Stimulated activated naive B cell treated with anti-CD40 and anti-IgM and Interleukin-4, amounts not matched to agents 10 μg/mL and 1 μg/mL and 100 μg/mL, for 72 hours (primary cell): ENCODE measurements at regions not wholly inside any gene's neighbourhood (a gene's known extent, or its start where the extent isn't known, plus 50 kb on each side); places are given as distances from the start of the nearest gene placed in this dataset.

Experiments used
- ATAC-seq, 2 donors: fragments of 150-1000 bp; cut with Tn5 transposase; replicated peaks; 2 replicates each; pipeline ENCODE4 v1.10.0; 2021; ENCODE audit warnings: moderate library complexity in 1 of 2
- DNase-seq: peaks from one replicate; pipeline ENCODE4 v3.0.0; 2021
- H3K27ac Mint-ChIP-seq: one replicate; pipeline ENCODE4 v1.8.0; 2022; ENCODE audit warnings: mild to moderate bottlenecking, mixed read lengths
- H3K27me3 Mint-ChIP-seq, 2 donors: one replicate each; pipeline ENCODE4 v1.8.0; 2022; ENCODE audit warnings: mixed read lengths in 2 of 2
- H3K36me3 Mint-ChIP-seq, 2 donors: one replicate each; pipeline ENCODE4 v1.8.0; 2022; ENCODE audit warnings: mixed read lengths in 2 of 2, mild to moderate bottlenecking in 1 of 2
- H3K4me1 Mint-ChIP-seq, 2 donors: one replicate each; pipeline ENCODE4 v1.8.0; 2022; ENCODE audit warnings: mixed read lengths in 2 of 2, mild to moderate bottlenecking in 1 of 2
- H3K4me3 Mint-ChIP-seq, 2 donors: one replicate each; pipeline ENCODE4 v1.8.0; 2022; ENCODE audit warnings: mild to moderate bottlenecking in 2 of 2, mixed read lengths in 2 of 2, moderate library complexity in 1 of 2
- H3K9me3 Mint-ChIP-seq, 2 donors: one replicate each; pipeline ENCODE4 v1.8.0; 2022; ENCODE audit warnings: mixed read lengths in 2 of 2, mild to moderate bottlenecking in 1 of 2

- H3K4me3 Mint-ChIP-seq = no peak overlapping the region
- no peaks in the 10 kb centered on the region for H3K27me3 Mint-ChIP-seq
- ATAC-seq (peak in 1 of 2 donors; percentile 8), DNase-seq (no peak)
- H3K36me3 Mint-ChIP-seq = no peaks in the 10 kb centered on the region
- no peaks in the 10 kb centered on the region for H3K9me3 Mint-ChIP-seq
- peak overlapping the region; percentile 75 for H3K27ac Mint-ChIP-seq
- H3K4me1 Mint-ChIP-seq = peaks cover 59 to 82% of the 10 kb centered on the region in 2 donors
Observed at GRCh38 chr3:56919137-56919796, 117.5 kb upstream of the ARHGEF3 start.

- peak overlapping the region; percentile 80 to 83 for H3K4me3 Mint-ChIP-seq
- no peaks in the 10 kb centered on the region for H3K36me3 Mint-ChIP-seq
- no peaks in the 10 kb centered on the region for H3K27me3 Mint-ChIP-seq
- peak; percentile 80 for DNase-seq
- H3K9me3 Mint-ChIP-seq = no peaks in the 10 kb centered on the region
- H3K27ac Mint-ChIP-seq = peak overlapping the region; percentile 99
- H3K4me1 Mint-ChIP-seq = peaks cover 54 to 72% of the 10 kb centered on the region in 2 donors
- peak; percentile 64 to 78 for ATAC-seq
Observed at GRCh38 chr3:56918111-56918568, 116.4 kb upstream of the ARHGEF3 start.

- ATAC-seq = peak; percentile 70 to 73
- DNase-seq = peak; percentile 67
- Mint-ChIP-seq H3K36me3 (no peaks in the 10 kb centered on the region), H3K4me1 (peaks cover 51 to 68% of the 10 kb centered on the region in 2 donors), H3K27me3 (no peaks in the 10 kb centered on the region), H3K27ac (peak overlapping the region; percentile 99), H3K9me3 (no peaks in the 10 kb centered on the region), H3K4me3 (peak overlapping the region; percentile 80 to 83)
Observed at GRCh38 chr3:56917361-56918110, 115.8 kb upstream of the ARHGEF3 start.

- Mint-ChIP-seq H3K4me1 (peaks cover 47 to 61% of the 10 kb centered on the region in 2 donors), H3K4me3 (peak overlapping the region; percentile 71 to 72), H3K36me3 (no peaks in the 10 kb centered on the region), H3K27me3 (no peaks in the 10 kb centered on the region), H3K9me3 (no peaks in the 10 kb centered on the region), H3K27ac (peak overlapping the region; percentile 62)
- peak; percentile 14 to 32 for ATAC-seq
- no peak for DNase-seq
Observed at GRCh38 chr3:56916716-56917360, 115.1 kb upstream of the ARHGEF3 start.

GRCh38 chr3:56915966-56916586 is 114.3 kb upstream of the ARHGEF3 start:
- Mint-ChIP-seq H3K4me3 (peak overlapping the region; percentile 71 to 72), H3K27me3 (no peaks in the 10 kb centered on the region), H3K4me1 (peaks cover 40 to 53% of the 10 kb centered on the region in 2 donors), H3K9me3 (no peaks in the 10 kb centered on the region), H3K27ac (peak overlapping the region; percentile 62), H3K36me3 (no peaks in the 10 kb centered on the region)
- peak; percentile 66 to 69 for ATAC-seq
- DNase-seq = peak; percentile 48

GRCh38 chr3:56914646-56915045 is 112.9 kb upstream of the ARHGEF3 start:
- ATAC-seq (no peak), DNase-seq (no peak)
- Mint-ChIP-seq H3K36me3 (no peaks in the 10 kb centered on the region), H3K4me3 (no peak overlapping the region), H3K27ac (no peak overlapping the region), H3K9me3 (no peaks in the 10 kb centered on the region), H3K4me1 (peaks cover 37 to 49% of the 10 kb centered on the region in 2 donors), H3K27me3 (no peaks in the 10 kb centered on the region)

GRCh38 chr3:56911363-56911762 is 109.6 kb upstream of the ARHGEF3 start:
- no peak for DNase-seq
- Mint-ChIP-seq H3K9me3 (no peaks in the 10 kb centered on the region), H3K36me3 (no peaks in the 10 kb centered on the region), H3K27ac (no peak overlapping the region), H3K4me3 (no peak overlapping the region), H3K27me3 (no peaks in the 10 kb centered on the region), H3K4me1 (peaks cover 13 to 16% of the 10 kb centered on the region in 2 donors)
- ATAC-seq = no peak

GRCh38 chr3:56909349-56909748 is 107.6 kb upstream of the ARHGEF3 start:
- Mint-ChIP-seq H3K4me3 (no peak overlapping the region), H3K4me1 (peaks cover 0 to 2% of the 10 kb centered on the region in 2 donors), H3K27me3 (no peaks in the 10 kb centered on the region), H3K27ac (no peak overlapping the region), H3K36me3 (no peaks in the 10 kb centered on the region), H3K9me3 (no peaks in the 10 kb centered on the region)
- ATAC-seq (no peak), DNase-seq (no peak)

- Mint-ChIP-seq H3K9me3 (no peaks in the 10 kb centered on the region), H3K4me3 (no peak overlapping the region), H3K27ac (no peak overlapping the region)
Observed at GRCh38 chr3:56908004-56908403, 106.3 kb upstream of the ARHGEF3 start.

GRCh38 chr3:56904552-56905215 is 102.9 kb upstream of the ARHGEF3 start:
- H3K4me3 Mint-ChIP-seq = no peak overlapping the region
- no peaks in the 10 kb centered on the region for H3K9me3 Mint-ChIP-seq
- H3K4me1 Mint-ChIP-seq = peaks cover 4 to 8% of the 10 kb centered on the region in 2 donors
- H3K27me3 Mint-ChIP-seq = no peaks in the 10 kb centered on the region
- DNase-seq = no peak
- H3K27ac Mint-ChIP-seq = no peak overlapping the region
- H3K36me3 Mint-ChIP-seq = no peaks in the 10 kb centered on the region
- no peak for ATAC-seq

More at GRCh38 chr3:56908004-56908403, 106.3 kb upstream of the ARHGEF3 start:
- Mint-ChIP-seq H3K36me3 (no peaks in the 10 kb centered on the region), H3K4me1 (peaks cover 0 to 3% of the 10 kb centered on the region in 2 donors), H3K27me3 (no peaks in the 10 kb centered on the region)
- no peak for DNase-seq
- ATAC-seq = no peak

- Mint-ChIP-seq H3K27ac (no peak overlapping the region), H3K4me1 (peaks cover 8 to 10% of the 10 kb centered on the region in 2 donors), H3K4me3 (no peak overlapping the region)
Observed at GRCh38 chr3:56903231-56903782, 101.6 kb upstream of the ARHGEF3 start.

GRCh38 chr3:56902468-56903160 is 100.9 kb upstream of the ARHGEF3 start:
- H3K27ac Mint-ChIP-seq = no peak overlapping the region
- H3K9me3 Mint-ChIP-seq = no peaks in the 10 kb centered on the region
- H3K27me3 Mint-ChIP-seq = no peaks in the 10 kb centered on the region
- no peak overlapping the region for H3K4me3 Mint-ChIP-seq
- peaks cover 8 to 10% of the 10 kb centered on the region in 2 donors for H3K4me1 Mint-ChIP-seq
- no peaks in the 10 kb centered on the region for H3K36me3 Mint-ChIP-seq
- ATAC-seq (no peak), DNase-seq (no peak)

More at GRCh38 chr3:56903231-56903782, 101.6 kb upstream of the ARHGEF3 start:
- ATAC-seq = no peak
- Mint-ChIP-seq H3K9me3 (no peaks in the 10 kb centered on the region), H3K36me3 (no peaks in the 10 kb centered on the region), H3K27me3 (no peaks in the 10 kb centered on the region)
- DNase-seq = no peak

- no peak for DNase-seq
- Mint-ChIP-seq H3K36me3 (no peaks in the 10 kb centered on the region), H3K4me3 (no peak overlapping the region), H3K4me1 (peaks cover 8 to 10% of the 10 kb centered on the region in 2 donors), H3K27me3 (no peaks in the 10 kb centered on the region), H3K9me3 (no peaks in the 10 kb centered on the region), H3K27ac (no peak overlapping the region)
- ATAC-seq = no peak
Observed at GRCh38 chr3:56900801-56901200, 99.1 kb upstream of the ARHGEF3 start.
